Muscle of leg (tissue), 3 donors: ENCODE measurements at regions not wholly inside any gene's neighbourhood (a gene's known extent, or its start where the extent isn't known, plus 50 kb on each side); places are given as distances from the start of the nearest gene placed in this dataset.

Source experiments
- DNase-seq: peaks from one replicate; pipeline ENCODE4 v3.0.0; 2013
- H3K27ac ChIP-seq: one replicate; pipeline ENCODE4 v1.5.1; 2013; ENCODE audit warnings: mild to moderate bottlenecking, low read length, control low read depth
- H3K27me3 ChIP-seq: one replicate; pipeline ENCODE4 v1.6.1; 2013; ENCODE audit warnings: low read length; ENCODE audit not compliant: control insufficient read depth, insufficient read depth
- H3K36me3 ChIP-seq: one replicate; pipeline ENCODE4 v1.6.1; 2013; ENCODE audit warnings: low read length; ENCODE audit not compliant: control insufficient read depth, insufficient read depth
- H3K4me1 ChIP-seq: one replicate; pipeline ENCODE4 v1.6.1; 2013; ENCODE audit warnings: low read length; ENCODE audit not compliant: control insufficient read depth, insufficient read depth
- H3K4me3 ChIP-seq: one replicate; pipeline ENCODE4 v1.5.1; 2013; ENCODE audit warnings: low read length, control low read depth
- H3K9me3 ChIP-seq: replicated peaks from 2 replicates; pipeline ENCODE4 v1.6.1; 2013; ENCODE audit warnings: low read depth, low read length; ENCODE audit not compliant: control insufficient read depth
- WGBS: methylation state at CpG from one replicate; pipeline ENCODE4 v1.1.5; 2013; ENCODE audit warnings: missing lambda C conversion rate; ENCODE audit not compliant: insufficient coverage; 5-methylcytosine and 5-hydroxymethylcytosine counted together

DNA sequence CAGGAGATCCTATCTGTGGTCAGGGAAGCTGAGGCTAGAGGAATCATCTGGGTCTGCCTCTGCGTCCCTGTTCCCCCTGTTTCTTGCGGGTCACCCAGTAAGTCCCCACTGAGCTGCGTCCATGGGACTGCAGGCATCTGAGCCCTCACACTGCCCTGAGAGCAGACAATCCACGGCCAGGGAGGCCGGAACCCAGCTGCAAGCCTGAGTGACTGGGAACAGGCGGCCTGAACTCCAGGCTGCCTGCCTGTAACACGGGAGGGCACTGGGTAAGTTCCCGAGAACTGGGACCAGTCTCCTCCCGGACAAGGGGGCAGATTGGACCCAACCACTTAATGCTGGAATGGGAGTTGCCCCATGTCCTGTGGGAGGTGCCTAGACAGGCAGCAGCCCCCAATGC is 727.4 kb downstream of the BRD1 start:
- peaks cover 15% of the 10 kb centered on the region for H3K27me3 ChIP-seq
- no peaks in the 10 kb centered on the region for H3K36me3 ChIP-seq
- WGBS, result 66% methylated on average over 8 of the region's 9 CpGs
- no peak overlapping the region for H3K4me3 ChIP-seq
- no peaks in the 10 kb centered on the region for H3K4me1 ChIP-seq
- no peak for DNase-seq
- no peaks in the 10 kb centered on the region for H3K9me3 ChIP-seq
- no peak overlapping the region for H3K27ac ChIP-seq

DNA sequence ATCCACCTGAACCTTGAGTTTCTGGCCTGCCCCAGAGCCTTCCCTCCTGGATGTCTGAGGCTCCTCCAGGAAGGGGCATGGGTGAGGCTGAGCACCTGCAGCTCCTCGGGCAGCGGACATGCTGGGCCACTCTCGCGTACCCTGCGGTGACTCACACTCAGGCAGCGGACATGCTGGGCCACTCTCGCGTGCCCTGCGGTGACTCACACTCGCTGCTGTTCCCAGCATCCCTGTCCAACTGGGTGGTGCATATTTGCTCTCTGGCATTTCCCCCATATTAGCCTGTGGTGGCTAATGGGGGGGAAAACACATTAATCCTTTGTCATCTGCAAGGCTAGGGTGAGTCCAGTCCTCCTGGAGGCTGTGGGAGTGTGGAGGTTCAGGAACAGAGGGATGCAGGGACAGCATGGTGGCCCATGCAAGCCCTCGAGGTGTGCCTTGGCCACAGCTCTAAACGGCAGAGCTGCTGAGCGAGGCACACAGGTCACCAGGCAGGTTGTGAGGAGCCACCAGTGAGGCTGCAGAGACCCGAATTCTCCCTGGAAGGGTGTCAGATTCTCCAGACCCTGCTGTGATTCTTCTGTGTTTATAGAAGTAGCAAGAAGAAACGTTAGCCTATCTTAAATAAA is 728.1 kb downstream of the BRD1 start:
- 73% methylated on average over 13 of the region's 15 CpGs for WGBS
- Histone ChIP-seq H3K4me3 (no peak overlapping the region), H3K9me3 (no peaks in the 10 kb centered on the region), H3K27ac (no peak overlapping the region), H3K36me3 (no peaks in the 10 kb centered on the region), H3K4me1 (no peaks in the 10 kb centered on the region), H3K27me3 (peaks cover 18% of the 10 kb centered on the region)
- DNase-seq, result no peak

DNA sequence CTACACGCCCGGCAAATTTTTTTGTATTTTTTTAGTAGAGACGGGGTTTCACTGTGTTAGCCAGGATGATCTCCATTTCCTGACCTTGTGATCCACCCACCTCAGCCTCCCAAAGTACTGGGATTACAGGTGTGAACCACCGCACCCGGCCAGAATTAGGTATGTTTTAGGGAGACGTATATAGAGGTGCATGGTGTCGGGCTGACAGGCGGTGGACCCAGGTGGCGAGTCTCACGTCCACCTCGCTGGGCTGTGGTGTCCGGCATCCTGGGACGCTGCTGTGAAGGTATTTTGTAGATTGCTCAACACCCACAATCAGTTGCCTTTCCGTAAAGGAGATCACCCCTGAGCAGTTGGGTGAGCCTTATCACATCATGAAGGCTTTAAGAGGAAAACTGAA is 728.6 kb downstream of the BRD1 start:
- H3K9me3 ChIP-seq, result no peaks in the 10 kb centered on the region
- H3K27ac ChIP-seq, result no peak overlapping the region
- H3K4me1 ChIP-seq, result no peaks in the 10 kb centered on the region
- WGBS, result 91% methylated on average over 7 of the region's 14 CpGs
- H3K4me3 ChIP-seq, result no peak overlapping the region
- no peaks in the 10 kb centered on the region for H3K36me3 ChIP-seq
- peaks cover 18% of the 10 kb centered on the region for H3K27me3 ChIP-seq
- DNase-seq, result no peak

DNA sequence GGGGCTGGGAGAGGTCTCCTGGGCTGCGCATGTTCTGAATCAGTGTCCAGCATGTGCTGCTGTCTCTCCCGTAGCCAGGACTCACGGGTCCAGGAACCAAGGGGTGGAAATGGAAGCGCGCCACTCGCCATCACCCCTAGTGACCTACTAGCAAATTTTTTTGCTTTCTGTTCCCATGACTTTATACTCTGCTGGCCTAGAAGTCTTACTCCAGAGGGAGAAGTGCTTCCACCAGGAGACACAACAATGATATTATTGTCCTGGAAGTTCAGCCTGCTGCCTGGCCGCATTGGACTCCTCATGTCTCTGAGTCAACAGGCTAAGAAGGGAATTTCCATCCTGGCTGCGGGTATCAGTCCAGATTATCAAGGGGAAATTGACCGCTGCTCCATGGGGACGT is 729.7 kb downstream of the BRD1 start:
- 80% methylated on average over 9 of the region's 10 CpGs for WGBS
- H3K4me3 ChIP-seq, result no peak overlapping the region
- H3K36me3 ChIP-seq, result no peaks in the 10 kb centered on the region
- H3K4me1 ChIP-seq, result peaks cover 6% of the 10 kb centered on the region
- H3K27me3 ChIP-seq, result peaks cover 16% of the 10 kb centered on the region
- H3K27ac ChIP-seq, result no peak overlapping the region
- no peaks in the 10 kb centered on the region for H3K9me3 ChIP-seq
- no peak for DNase-seq

DNA sequence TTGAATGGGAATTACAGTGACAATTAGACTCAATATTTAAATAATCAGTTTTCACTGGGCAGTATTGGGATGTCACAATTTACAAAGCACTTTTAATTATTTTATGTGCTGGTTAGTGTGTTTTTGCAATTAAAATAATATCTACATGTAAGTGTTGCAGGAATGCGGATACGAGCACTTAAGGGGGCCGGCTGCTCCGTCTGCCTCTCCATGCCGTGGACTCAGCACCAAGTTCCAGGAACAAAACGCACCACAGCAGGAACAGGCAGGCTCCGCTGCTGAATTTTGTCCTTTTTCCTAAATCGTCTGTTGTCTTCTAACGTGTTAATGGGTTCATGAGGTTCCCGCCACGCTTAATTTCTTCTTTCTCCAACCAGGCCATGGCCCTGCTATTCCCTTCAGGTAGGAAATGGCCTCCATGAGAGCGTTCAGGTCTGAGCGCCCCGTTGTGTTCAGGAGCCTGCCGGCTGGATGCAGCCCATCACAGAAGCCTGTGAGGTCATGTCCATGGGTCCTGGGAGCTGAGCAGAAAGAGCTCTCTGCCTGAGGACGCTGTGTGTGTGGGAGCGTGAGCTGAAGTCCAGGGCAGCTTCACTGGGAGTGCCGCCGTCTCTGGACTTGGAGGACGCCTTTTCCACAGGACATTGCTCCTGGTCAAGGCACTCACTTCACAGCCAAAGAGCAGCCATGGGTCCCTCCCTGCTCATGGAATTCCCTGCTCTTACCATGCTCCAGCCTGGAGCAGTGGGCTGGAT is 730.3 kb downstream of the BRD1 start:
- H3K4me1 ChIP-seq, result peaks cover 6% of the 10 kb centered on the region
- no peaks in the 10 kb centered on the region for H3K9me3 ChIP-seq
- 84% methylated on average over 19 of the region's 20 CpGs for WGBS
- DNase-seq, result no peak
- no peaks in the 10 kb centered on the region for H3K36me3 ChIP-seq
- peaks cover 15% of the 10 kb centered on the region for H3K27me3 ChIP-seq
- no peak overlapping the region for H3K27ac ChIP-seq
- H3K4me3 ChIP-seq, result no peak overlapping the region

DNA sequence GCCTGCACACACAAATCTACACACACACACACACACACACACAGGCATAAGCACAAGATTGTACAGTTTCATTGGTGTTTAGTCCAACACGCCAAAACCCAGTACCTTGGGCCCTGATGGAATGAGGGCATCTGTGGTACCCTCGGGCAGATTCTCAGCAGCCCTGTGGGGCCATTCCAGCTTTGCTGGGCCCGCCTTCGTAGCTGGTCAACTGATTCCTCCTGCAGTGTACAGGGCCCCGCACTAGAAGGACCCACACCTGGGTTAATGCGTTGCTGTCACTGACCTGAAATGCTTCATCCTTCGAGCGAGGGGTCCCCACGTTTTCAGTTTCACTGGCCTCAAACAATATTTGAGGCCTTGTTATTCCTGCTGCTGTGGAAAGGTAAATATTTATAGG is 731.2 kb downstream of the BRD1 start:
- Histone ChIP-seq H3K4me3 (no peak overlapping the region), H3K4me1 (peaks cover 6% of the 10 kb centered on the region), H3K36me3 (no peaks in the 10 kb centered on the region), H3K27me3 (peaks cover 12% of the 10 kb centered on the region), H3K27ac (no peak overlapping the region), H3K9me3 (no peaks in the 10 kb centered on the region)
- WGBS, result 85% methylated on average over 6 of the region's 9 CpGs
- no peak for DNase-seq

DNA sequence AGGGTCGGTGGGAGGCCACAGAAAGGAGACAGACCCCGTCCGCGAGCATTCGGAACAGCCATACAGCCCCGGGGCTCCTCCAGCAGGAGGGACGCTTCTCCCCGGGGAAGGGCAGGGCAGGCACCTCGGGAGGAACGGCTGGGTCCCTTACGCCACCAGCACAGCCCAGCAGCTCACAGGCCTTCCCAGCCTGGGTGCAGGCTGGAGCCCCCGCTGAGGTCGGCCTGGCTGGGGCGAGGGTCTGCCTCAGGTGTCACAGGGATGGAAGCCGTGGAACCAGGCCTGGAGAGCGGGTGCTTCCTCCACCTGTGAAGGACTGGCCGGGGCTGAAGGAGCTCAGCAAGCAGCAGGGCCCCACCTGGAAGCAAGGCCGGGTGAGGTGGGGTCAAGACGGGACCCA is 732.3 kb downstream of the BRD1 start:
- 71% methylated on average over 18 of the region's 19 CpGs for WGBS
- H3K27me3 ChIP-seq, result peaks cover 9% of the 10 kb centered on the region

DNA sequence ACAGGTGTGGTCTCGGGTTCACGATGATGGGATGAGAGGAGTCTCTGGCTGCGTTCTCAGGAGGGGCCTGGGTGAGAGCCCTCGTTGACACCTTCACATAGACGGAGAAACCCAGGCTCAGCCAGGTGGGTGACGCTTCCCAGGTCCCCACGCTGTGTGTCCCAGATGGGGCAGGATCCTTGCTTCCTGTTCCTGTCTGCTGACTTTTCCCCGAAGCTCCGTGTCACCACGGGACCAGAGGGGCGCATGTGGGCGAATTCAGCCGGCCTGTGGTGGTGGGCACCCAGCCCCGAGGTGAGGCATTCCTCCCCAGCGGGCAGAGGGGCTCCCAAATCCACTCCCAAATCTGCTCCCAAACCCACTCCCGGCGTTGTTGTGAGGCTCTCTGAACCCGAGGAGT is 732.8 kb downstream of the BRD1 start:
- no peaks in the 10 kb centered on the region for H3K36me3 ChIP-seq
- no peak overlapping the region for H3K27ac ChIP-seq
- no peak for DNase-seq
- no peak overlapping the region for H3K4me3 ChIP-seq
- peaks cover 12% of the 10 kb centered on the region for H3K27me3 ChIP-seq
- no peaks in the 10 kb centered on the region for H3K9me3 ChIP-seq
- 66% methylated on average over 17 of the region's 18 CpGs for WGBS
- peaks cover 6% of the 10 kb centered on the region for H3K4me1 ChIP-seq

More for the DNA sequence above, 732.3 kb downstream of the BRD1 start:
- Histone ChIP-seq H3K36me3 (no peaks in the 10 kb centered on the region), H3K4me1 (peaks cover 6% of the 10 kb centered on the region), H3K4me3 (no peak overlapping the region), H3K27ac (no peak overlapping the region), H3K9me3 (no peaks in the 10 kb centered on the region)
- no peak for DNase-seq

DNA sequence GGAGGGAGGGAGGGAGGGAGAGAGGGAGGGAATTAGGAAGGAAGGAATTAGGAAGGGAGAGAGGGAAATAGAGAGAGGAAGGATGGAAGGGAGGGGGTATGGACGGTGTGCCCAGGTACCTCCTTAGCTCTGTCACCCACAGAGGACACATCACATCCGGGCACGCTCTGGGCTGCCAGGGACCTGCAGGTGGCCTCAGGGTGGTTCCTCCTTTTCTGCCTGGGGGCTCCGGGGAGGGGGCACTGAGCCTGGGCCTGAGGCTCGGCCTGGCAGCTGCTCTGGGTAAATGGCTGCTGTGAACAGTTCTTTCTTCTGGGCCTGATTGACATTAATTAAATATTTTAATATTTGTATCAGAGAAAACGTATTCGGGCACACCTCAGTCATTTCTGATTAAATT is 733.5 kb downstream of the BRD1 start:
- Histone ChIP-seq H3K4me1 (peaks cover 6% of the 10 kb centered on the region), H3K4me3 (no peak overlapping the region), H3K36me3 (no peaks in the 10 kb centered on the region), H3K27me3 (peaks cover 9% of the 10 kb centered on the region), H3K9me3 (no peaks in the 10 kb centered on the region), H3K27ac (no peak overlapping the region)
- DNase-seq, result no peak
- WGBS, result no CpG with 5 or more reads among the region's 7 CpGs

DNA sequence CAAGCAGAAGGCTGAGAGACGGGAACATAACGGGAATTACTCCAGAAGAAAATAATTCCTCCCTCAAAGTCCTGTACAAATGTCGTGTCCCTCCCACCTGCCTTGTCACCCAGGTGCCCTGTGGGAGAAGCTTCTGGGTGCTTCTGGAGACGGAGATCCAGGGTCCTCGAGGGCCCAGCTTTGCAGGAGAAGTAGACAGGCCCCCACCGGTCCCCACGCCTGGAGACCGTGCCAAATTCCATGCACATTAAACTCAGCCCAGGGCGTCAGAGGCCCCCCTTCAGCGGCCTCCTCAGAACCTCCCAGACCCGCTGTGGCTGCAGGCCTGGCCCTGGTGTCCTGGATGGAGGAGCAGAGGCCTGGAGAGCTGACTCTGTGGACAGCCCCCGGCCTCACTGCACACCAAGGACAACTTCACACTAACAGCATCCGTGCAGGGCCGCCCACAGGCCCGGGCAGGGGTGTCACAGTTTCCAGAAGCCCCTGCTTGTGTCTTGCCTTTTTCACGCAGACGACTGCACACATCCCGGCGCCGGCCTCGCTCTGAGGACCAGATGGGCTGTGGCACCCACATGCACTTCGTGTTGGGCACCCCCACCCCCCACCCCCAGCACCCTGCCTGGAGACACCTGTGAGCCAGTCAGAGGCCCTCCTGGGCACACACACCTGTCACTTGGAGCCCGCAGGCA is 734.3 kb downstream of the BRD1 start:
- Histone ChIP-seq H3K27me3 (peaks cover 9% of the 10 kb centered on the region), H3K27ac (no peak overlapping the region), H3K9me3 (no peaks in the 10 kb centered on the region), H3K36me3 (no peaks in the 10 kb centered on the region), H3K4me3 (no peak overlapping the region), H3K4me1 (peaks cover 6% of the 10 kb centered on the region)
- DNase-seq, result peak; percentile 6
- WGBS, result 35% methylated on average over 19 of the region's 23 CpGs
